TTC549 (cell line): ENCODE measurements at regions not wholly inside any gene's neighbourhood (a gene's known extent, or its start where the extent isn't known, plus 50 kb on each side); places are given as distances from the start of the nearest gene placed in this dataset.

Source experiments
- FAIRE-seq: peaks from 2 replicates; lab custom pipeline; 2012; peaks lifted over from hg19 to GRCh38; lab: Jason Lieb, UNC

DNA sequence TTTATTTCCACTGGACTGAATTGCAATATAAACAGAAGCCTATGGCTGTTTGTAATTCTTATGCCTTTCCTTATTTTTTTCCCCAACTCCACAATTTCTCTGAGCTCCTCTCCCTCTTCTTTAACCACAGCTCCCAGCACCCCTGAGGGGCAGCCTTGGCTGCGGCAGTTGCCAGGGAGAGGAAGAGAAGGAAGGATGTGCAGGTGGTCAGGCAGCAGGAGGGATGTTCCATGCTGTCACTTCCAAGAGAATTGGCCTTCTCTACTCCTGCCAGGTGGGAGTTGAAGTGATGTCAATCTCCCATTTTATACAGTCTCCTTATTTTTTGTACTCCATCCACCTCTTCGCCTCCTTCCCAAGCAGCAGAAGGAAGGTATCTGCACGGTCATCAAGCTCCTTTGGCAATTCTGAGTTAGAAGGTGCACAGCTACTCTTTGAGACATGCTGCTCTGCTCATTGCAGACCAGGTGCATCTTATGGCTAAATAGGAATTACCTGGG is 343.3 kb upstream of the RPS6KA3 start:
- FAIRE-seq, result no peak

DNA sequence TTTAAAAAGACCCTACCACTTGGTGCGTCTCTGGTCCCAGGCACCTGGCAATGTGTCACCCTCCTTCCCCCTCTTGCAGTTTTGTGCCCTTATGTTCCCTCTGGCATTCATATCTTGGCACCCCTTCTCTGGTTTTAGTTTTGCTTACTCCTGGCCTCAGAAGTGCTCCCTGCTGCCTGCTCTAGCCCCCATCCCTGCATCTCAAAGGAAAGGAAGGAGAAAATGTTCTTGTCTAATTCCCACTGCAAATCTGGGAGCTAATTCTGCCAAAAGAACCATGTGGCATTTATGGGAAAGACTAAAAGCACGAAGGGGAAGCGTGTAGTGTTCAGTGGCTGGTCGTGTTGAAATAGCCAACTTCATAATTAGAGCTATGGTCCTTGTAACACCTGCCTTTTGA is 340.1 kb upstream of the RPS6KA3 start:
- FAIRE-seq, result no peak

DNA sequence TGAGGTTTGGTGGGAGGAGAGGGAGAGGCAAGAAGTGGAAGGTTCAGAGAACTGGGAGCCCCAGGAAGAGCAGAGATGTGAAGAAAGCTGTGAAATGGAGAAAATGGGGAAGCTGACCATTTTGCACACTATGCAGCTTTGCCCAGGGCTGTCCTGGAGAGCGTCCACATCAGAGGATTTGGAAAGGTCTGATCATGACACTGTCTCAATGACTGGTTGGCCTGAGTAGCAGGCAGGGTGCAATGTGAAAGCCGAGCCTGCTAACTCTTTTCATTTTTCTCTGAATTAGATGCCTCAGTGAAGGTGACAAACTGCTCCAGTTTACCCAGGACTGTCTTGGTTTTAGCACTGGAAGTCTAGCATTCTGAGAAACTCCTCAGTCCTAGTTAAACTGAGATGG is 330.1 kb upstream of the RPS6KA3 start:
- no peak for FAIRE-seq

DNA sequence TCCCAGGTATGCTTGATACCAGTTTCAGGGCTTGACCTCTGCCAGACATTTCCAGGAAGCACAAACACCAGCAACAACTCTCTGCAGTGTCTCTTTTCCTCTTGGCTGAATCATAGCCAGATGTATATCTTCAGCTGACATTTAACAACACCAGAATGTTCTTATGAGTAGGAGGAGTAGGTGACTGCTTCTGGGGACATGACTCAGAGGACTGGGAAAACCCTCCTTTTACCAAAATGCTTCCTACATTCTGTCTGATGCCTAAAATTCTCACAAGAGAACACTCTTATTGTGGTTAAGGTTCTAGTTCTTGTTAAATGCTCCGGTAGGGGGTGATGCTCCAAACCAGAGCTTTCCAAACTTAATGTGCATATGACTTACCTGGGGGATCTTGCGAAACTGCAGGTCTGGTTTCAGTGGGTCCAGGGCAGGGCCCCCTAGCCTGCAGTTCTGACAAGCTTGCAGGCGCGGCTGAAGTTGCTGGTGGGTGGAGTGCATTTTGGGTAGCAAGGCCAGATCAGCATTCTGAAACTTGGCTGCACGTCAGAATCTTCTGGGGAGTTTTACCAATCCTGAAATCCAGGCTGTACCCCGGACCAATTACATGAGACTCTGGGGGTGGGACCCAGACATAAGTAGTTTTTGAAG is 329.3 kb upstream of the RPS6KA3 start:
- FAIRE-seq, result no peak

DNA sequence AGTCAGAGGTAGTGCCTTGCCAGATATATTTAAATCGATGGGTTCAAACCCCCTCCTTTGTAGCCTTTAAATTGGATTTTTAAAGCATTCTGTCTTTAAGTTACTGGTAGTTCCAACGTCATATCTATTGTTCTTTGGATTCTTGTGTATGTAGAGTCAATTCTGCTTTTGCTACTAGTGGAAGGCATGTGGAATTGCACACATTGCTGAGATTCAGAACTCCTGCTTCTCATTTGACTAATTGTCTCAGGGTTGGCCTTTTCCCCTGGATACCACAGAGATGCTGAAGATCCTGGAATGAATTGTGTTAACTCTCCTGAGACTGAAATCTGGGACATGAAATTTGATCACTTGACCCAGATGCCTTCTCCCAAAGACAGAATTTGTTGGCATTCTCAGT is 328.3 kb upstream of the RPS6KA3 start:
- no peak for FAIRE-seq

DNA sequence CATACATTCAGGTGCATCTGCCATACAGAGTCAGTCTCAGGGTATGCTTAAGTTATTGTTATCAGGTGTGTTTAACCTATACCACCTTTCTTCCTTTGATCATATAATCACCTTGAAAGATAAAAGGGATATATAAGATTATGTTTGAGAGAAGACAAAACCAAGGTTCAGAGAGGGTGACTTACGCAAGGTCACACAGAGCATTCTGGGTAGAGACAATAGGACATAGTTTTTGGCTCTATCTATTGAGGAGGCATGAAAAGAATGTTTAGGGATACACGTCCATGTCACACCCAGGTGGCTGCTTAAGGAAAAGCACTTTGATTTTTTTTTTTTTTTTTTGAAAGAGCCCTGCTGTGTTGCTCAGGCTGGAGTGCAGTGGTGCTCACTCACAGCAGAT is 327.1 kb upstream of the RPS6KA3 start:
- FAIRE-seq, result no peak

DNA sequence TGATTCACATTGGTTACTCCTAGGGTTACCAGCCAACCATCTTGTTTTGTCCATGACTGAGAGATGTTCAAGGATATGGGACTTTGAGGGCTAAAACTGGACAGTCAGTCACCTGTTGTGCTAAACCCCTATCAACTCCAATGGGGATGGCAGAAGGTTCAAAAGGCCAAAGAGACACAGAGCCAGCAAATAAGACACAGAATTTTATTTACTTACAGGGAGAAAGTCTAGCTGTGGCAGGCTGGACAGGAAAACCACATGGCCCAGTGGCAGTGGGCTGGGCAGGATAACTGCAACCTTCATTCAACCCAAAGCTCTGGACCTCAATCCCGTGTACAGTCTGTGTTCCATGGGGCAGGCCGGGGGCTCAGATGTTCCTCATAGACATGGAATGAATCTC is 326.7 kb upstream of the RPS6KA3 start:
- FAIRE-seq, result no peak

DNA sequence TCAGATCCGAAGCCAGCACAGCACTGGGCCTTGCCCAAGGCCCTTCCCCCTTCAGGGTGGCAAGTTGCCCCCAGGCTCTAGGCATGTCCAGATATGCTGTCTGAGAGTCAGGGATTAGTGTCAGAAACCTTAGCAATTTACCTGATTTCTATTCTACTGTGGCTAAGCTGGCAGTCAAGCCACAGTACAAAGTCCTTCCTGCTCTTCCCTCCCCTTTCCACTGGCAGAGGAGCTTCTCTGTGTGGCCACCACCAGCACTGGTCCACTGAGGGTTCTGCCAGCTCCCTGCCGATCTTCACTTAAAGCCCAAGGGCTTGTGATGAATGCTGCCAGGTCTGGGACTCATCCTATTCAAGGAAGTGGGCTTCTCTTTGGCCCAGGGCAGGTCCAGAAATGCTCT is 324.5 kb upstream of the RPS6KA3 start:
- FAIRE-seq, result no peak

DNA sequence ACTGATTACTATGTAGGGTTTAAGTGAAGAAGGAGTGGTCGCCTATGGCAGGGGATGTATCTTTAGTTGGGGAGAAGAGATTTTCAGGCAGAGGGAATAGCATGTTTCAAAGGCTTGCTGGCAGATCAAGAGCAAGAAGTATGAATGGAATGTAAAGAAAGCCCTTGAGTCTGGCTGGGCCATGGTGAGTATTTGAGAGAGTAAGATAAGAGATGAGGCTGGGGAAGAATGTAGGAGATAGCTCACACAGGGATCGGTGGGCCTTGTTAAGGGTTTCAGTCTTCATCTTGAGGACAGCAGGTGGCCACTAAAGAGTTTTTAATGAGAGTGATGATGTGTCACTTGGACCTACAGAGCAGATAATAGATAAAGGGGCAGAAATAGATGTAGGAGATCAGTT is 319.1 kb upstream of the RPS6KA3 start:
- no peak for FAIRE-seq

DNA sequence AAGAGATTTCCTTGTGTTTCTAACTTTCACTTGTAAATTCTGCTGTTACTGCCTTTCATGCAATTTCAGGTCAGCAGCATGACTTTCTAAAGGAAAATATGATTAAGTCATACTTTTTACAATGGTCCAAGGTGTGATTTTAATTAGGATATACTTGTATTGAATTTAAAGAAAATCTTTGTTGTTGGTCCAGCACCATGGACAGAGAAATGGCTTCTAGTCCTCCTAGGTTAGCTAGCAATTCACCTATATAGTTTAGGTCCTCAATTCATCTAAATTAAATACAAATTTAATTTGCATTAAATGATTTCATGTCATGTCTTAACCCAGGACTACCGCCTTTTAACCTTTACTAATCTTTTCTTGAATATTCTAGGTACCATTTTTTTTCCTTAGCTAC is 304.9 kb upstream of the RPS6KA3 start:
- no peak for FAIRE-seq

DNA sequence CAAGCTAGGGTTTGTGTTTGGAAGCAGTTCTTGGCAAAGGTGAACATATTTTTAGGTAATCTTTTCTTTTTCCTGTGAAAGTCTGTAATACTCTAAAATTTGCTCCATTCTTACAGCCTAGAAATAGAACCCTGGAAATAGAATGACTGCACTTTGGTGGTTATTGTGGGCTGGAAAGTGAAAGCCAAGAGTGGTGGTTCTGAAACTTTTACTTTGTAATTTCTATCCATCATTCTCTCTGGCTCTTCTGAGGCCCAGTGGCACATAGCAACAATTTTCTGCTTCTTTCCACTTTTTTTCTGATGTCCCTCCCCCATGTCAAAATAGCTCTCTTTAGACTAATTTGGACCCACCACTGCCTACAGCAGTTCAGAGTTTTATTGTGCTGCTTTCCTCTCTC is 300.4 kb upstream of the RPS6KA3 start:
- FAIRE-seq, result no peak

DNA sequence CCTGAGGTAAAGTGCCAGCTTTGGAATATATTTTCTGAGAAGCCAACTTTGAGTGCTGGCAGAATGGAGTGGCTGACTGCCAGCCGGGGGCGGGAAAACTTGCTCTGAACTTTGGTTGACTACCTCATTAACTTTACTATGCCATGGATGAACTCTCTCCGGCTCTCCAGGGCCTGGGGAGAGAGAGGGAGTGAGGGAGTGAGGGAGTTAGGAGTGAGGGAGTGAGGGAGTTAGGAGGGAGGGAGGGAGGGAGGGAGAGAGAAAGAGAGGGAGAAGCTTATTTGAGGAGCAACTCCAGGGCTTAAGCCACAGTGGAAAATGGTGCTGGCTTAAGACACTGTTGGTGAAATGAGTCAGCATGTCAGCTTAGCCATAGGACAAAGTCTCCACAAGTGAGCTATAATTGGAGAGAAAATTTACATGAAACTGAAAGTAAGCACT is 280.9 kb upstream of the RPS6KA3 start:
- no peak for FAIRE-seq

DNA sequence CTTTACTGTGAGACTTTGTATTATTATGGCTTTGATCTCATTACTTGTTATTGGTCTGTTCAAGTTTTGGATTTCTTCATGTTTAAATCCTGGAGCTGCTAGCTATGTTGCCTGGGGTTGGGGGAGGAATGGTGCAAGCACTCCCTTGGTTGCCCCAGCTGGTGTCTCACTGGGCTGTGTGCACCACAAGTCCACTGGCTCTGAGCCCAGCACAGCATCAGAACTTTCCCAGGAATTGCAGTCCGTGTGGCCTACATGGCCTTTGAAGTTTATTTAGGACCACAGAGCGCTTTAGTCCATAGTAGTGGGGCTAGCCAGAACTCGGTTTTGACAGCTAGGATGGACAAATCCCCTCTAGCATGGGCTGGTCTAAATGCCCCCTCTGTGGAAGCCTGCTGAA is 278.8 kb upstream of the RPS6KA3 start:
- no peak for FAIRE-seq

DNA sequence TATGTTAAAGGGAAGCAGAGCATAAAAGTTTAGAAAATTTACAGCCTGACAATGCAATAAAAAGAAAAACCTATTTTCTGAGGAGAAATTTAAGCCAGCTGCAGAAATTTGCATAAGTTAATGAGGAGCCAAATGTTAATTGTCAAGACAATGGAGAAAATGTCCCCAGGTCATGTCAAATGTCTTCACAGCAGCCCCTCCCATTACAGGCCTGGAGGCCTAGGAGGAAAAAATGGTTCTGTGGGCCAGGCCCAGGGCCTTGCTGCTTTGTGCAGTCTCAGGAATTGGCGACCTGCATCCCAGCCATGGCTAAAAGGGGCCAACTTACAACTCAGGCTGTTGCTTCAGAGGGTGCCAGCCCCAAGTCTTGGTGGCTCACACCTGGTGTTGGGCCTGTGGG is 275.4 kb upstream of the RPS6KA3 start:
- no peak for FAIRE-seq

DNA sequence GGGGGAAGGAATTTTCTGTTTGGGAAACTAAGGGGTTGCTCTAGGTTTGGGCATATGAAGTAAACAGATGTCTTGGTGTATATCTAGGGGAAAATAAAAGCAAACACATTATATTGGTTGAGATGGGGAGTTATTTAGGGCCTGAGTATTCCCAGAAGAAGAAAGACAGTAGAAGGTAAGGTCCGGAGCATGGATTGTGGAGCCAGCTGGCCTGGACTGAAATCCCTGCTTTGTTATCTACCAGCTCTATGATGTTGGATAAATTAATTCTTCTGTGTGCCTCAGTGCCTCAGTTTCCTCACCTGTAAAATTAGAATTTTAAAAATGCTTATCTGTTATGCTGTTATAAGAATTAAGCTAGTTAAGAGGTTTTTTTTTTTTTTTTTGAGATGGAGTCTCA is 272.3 kb upstream of the RPS6KA3 start:
- FAIRE-seq, result no peak

DNA sequence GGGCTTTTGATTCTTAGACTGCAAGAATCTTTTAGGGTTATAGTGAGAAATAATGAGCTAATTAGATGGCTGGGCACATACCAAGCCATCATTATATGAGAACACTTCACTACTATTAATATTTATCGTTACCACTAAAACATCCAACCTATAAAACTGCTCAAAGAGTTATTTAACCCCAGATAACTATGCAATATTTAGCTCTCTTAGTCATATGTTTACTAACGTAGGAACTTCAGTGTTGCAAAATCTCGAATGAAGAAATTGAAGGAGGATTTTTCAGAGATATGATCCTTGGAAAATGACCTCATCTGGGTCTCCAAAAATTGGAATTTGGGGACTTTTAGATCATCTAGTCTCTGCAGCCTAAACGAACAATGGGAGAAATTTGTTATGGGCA is 265.0 kb upstream of the RPS6KA3 start:
- no peak for FAIRE-seq

DNA sequence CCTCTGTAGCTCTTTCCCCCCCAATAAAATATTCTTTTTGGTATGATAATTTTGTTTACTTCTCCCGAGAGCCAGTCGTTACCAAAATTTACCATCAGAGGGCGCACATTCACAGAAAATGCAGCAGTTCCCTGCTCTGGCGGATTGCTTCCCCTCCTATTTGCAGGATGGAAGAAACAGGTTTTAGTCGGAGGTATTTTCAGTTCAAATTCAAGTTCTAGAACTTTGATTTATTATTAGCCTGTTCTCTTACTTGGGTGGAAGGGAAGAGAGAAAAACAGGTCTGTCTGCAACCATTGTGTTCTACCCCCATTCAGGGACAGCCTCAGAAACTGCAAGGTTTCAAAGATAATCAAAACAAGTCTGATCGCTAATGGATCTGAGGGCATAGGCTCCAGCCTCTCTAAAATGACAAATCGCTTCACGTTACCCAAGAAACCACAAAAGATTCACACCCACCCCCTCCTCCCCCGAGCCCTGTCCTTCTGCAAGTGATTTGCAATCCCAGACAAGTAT is 263.8 kb upstream of the RPS6KA3 start:
- FAIRE-seq, result peak; percentile 93

DNA sequence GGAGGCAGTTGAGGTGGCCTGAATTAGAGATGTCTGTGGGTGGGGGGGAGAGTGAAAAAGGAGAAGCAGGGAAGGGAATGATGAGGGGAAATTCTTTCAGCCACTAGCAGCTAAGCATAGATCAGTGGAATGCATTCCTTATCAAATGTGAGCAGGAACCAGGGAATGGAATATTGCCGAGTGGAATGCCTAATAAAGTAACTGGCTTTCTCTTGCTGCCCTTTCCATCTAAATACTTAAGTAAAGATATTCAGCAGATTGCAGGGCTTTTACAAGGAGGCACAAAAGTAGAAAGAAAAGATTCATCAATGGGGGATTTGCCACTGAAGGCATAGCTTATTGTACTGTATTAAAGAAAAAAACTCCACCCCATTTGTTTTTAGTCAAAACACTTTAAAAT is 263.0 kb upstream of the RPS6KA3 start:
- no peak for FAIRE-seq

DNA sequence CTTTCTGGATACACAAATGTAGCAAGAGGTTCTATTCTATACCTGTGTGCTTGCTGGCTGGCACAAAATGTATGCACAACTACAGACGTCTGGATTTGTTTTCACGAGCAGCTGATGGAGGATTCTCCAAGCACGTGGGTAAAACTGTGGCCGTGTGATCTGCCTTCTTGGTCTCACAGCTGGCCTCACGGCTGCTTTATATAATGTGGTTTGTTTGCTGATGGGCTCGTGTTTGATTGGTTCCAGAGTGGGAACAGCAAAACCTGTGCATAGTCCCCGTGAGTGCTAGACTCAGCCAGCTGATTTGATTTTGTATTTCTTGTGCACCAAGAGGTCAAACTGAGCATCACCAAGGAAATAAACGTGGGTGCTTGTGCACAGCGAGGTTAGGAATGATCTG is 262.6 kb upstream of the RPS6KA3 start:
- FAIRE-seq, result no peak

DNA sequence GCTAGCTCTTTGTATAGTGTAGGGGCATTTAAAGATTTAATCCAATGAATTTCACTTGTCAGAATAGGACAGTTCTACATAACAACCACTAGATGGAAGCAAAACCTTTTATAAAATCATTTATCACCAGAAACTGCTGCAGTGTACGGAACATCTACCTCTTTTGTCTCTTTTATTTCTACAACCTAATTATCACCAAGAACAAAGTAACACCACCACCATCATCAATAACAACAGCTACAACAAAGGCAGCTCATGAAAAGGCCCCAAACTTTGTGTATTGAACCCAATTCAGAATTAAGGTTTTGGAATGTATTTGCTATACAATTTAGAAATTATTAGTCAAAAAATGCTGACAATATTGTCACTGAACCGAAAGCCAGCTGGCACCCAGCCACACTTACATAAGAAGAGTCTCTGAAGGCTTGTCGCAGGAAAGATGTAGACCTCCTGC is 260.9 kb upstream of the RPS6KA3 start:
- peak; percentile 95 for FAIRE-seq

DNA sequence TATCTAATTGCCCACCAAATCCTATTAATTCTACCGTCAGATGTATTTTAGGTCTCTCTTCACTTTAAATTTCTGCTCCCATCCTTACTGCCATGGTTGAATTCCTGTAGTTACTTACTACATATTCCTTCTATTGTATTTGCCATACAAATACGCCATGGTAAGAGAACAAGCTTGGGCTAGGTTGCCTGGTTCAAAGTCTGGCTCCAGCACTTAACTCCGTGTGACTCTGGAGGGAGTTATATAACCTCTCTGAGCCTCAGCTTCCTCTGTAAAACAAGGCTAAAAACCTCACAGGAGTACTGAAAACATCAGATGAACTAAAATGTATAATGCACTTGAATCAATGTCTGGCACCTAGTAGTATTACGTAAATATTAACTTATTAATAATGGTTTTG is 260.3 kb upstream of the RPS6KA3 start:
- FAIRE-seq, result no peak

DNA sequence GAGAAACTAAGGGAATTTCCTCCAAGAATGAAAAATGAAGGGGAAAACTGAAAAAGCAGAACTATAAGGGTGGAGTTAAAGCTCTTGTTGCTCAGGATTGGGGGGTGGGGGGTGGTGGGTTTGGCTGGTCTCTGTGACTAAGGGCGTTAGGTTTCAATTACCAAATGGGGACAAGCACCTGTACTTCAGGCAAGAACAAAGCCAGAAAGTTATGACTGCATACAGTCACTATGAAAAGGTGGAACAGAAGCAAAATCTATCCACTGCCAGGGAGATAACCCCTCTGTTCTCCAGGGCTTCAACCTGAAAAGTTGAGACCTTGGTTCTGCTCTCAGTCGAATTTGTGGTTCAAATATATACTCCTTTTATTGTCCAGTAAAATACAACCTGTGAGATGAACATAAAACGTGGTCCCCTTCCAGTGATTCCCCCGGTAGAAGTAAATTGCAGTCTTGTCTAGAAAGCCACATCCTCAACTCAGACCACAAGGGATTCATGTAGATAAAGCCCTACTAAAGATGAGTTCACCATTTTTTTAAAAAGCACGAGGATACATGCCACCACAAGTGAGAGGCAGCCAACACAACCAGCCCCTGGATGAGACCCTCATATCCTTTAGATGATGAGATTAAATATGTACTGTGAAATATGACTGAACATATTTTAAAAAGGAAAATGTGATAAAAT is 257.1 kb upstream of the RPS6KA3 start:
- FAIRE-seq, result no peak

DNA sequence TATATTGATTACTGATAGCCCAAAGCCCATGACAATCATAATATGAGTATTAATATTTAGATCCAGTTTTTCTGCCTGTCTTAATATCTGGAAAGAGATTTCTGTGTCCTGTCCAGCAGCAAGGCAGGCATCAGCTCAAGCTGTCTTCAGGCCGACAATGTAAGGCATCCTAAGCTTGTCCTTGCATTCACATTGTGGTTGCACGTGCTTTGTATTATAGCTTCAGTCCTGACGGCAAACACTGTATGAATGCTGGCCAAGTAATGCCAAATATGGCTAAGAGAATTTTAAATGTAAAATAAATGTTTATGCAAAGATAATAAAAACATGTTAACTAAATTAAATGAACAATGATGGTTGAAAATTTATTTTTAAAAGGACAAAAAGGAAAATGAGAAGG is 255.7 kb upstream of the RPS6KA3 start:
- peak; percentile 81 for FAIRE-seq

DNA sequence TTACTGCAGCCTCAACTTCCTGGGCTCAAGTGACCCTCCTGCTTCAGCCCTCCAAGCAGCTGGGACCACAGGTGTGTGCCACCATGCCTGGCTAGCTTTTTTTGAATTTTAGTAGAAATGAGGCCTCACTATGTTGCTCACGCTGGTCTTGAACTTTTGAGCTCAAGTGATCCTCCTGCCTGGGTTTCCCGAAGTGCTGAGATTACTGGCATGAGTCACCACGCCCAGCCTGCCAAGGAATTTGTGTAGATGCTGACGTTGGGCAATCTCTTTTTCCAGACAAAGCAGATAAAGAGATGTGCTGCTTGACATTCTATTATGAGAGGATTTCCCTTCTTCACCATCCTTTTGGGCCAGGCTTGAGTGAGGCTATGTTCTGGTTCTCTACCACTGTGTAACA is 254.5 kb upstream of the RPS6KA3 start:
- peak; percentile 25 for FAIRE-seq
